NB4 (cell line): ENCODE measurements at regions not wholly inside any gene's neighbourhood (a gene's known extent, or its start where the extent isn't known, plus 50 kb on each side); places are given as distances from the start of the nearest gene placed in this dataset.
"Not testable (repeated sequence)": the region's sequence is repeated elsewhere in the genome, so short reads cannot be mapped to it uniquely, and the experiment has no call there.

ENCODE experiments used
- DNase-seq: peaks from one replicate; pipeline ENCODE4 v3.0.0; 2010; ENCODE audit warnings: low read depth
- H3K4me3 ChIP-seq: one replicate; pipeline ENCODE4 v1.5.1; 2011; ENCODE audit warnings: mild to moderate bottlenecking, low read depth, low read length, moderate library complexity
- CTCF ChIP-seq: IDR thresholded peaks from one replicate; pipeline ENCODE4 v1.5.1; 2012; ENCODE audit warnings: low read depth, low read length
- MAX ChIP-seq: IDR thresholded peaks from 2 replicates; pipeline ENCODE4 v1.6.1; 2011; ENCODE audit warnings: low read depth, low read length
- MYC ChIP-seq: IDR thresholded peaks from 2 replicates; pipeline ENCODE4 v1.6.1; 2011; ENCODE audit warnings: low read depth, low read length
- POLR2A ChIP-seq: IDR thresholded peaks from 2 replicates; pipeline ENCODE4 v1.6.1; 2011; ENCODE audit warnings: mild to moderate bottlenecking; ENCODE audit not compliant: insufficient read length; ENCODE audit errors: extremely low read depth

GRCh38 chr6:82521369-82521768 is 157.8 kb downstream of the TPBG start:
- no peak for DNase-seq
- TF ChIP-seq POLR2A = no peak
- TF ChIP-seq MAX = no peak
- TF ChIP-seq MYC = no peak
- no peak for TF ChIP-seq CTCF
- no peak overlapping the region for H3K4me3 ChIP-seq

- TF ChIP-seq MAX (no peak), MYC (no peak), CTCF (no peak), POLR2A (no peak)
- H3K4me3 ChIP-seq = no peak overlapping the region
- no peak for DNase-seq
Observed at GRCh38 chr6:82521861-82522260, 158.2 kb downstream of the TPBG start.

- no peak for TF ChIP-seq MAX
- DNase-seq = no peak
- H3K4me3 ChIP-seq = no peak overlapping the region
Observed at GRCh38 chr6:82524031-82524430, 160.4 kb downstream of the TPBG start.

GRCh38 chr6:82525775-82526495 is 162.3 kb downstream of the TPBG start:
- no peak for TF ChIP-seq CTCF
- no peak for TF ChIP-seq MYC
- no peak for TF ChIP-seq MAX
- TF ChIP-seq POLR2A = no peak
- no peak for DNase-seq
- no peak overlapping the region for H3K4me3 ChIP-seq

- not testable (repeated sequence) for DNase-seq, H3K4me3 ChIP-seq
Observed at GRCh38 chr6:82529960-82530460, 166.4 kb downstream of the TPBG start.

- no peak for DNase-seq
- no peak overlapping the region for H3K4me3 ChIP-seq
- TF ChIP-seq CTCF (no peak), MAX (no peak), MYC (no peak), POLR2A (no peak)
Observed at GRCh38 chr6:82534876-82535275, 171.3 kb downstream of the TPBG start.

- DNase-seq, H3K4me3 ChIP-seq: not testable (repeated sequence)
Observed at GRCh38 chr6:82549480-82549879, 185.9 kb downstream of the TPBG start.

GRCh38 chr6:82551311-82551710 is 187.7 kb downstream of the TPBG start:
- DNase-seq, H3K4me3 ChIP-seq: not testable (repeated sequence)
